Ascending aorta (tissue), 2 donors: ENCODE measurements at regions not wholly inside any gene's neighbourhood (a gene's known extent, or its start where the extent isn't known, plus 50 kb on each side); places are given as distances from the start of the nearest gene placed in this dataset.

Experiments used
- DNase-seq, 2 donors: peaks; one replicate each; pipeline ENCODE4 v3.0.0-alpha.2; 2019; ENCODE audit warnings: low spot score in 2 of 2
- H3K27ac ChIP-seq, 2 donors: fragments of 200-600 bp; sonication (generic); one replicate each; pipeline ENCODE4 v1.5.1; 2016 to 2017; ENCODE audit warnings: mild to moderate bottlenecking in 1 of 2
- H3K27me3 ChIP-seq: fragments of 200-600 bp; sonication (generic); one replicate; pipeline ENCODE4 v1.5.1; 2017
- H3K36me3 ChIP-seq, 2 donors: fragments of 200-600 bp; sonication (generic); one replicate each; pipeline ENCODE4 v1.5.1; 2016
- H3K4me1 ChIP-seq, 2 donors: fragments of 200-600 bp; sonication (generic); one replicate each; pipeline ENCODE4 v1.5.1; 2016 to 2017; ENCODE audit warnings: mild to moderate bottlenecking in 1 of 2
- H3K4me3 ChIP-seq, 2 donors: fragments of 200-600 bp; sonication (generic); one replicate each; pipeline ENCODE4 v1.5.1; 2016 to 2017; ENCODE audit warnings: mild to moderate bottlenecking in 1 of 2
- H3K9me3 ChIP-seq, 2 donors: fragments of 200-600 bp; sonication (generic); one replicate each; pipeline ENCODE4 v1.5.1; 2016
- CTCF ChIP-seq, 3 experiments: fragments of 200-600 bp in 2 of 3; fragments of 450-650 bp in 1 of 3; sonication (generic) in 2 of 3; IDR thresholded peaks; one replicate each; pipeline ENCODE4 v1.5.1; 2016 to 2019; ENCODE audit warnings: antibody characterized with exemption in 3 of 3, mild to moderate bottlenecking in 1 of 3, moderate library complexity in 1 of 3
- intact Hi-C: fragments of 100-400 bp; cut with DNase I; formaldehyde crosslinking; loops from one replicate; pipeline ENCODE4 v1.15.1; 2023

GRCh38 chr2:7191932-7192331, 274.7 kb downstream of the RNF144A start:
- no peaks in the 10 kb centered on the region for H3K4me1 ChIP-seq
- intact Hi-C loops = no loop called here
- TF ChIP-seq CTCF (IDR thresholded peaks at IDR 0.05) = no peak
- H3K36me3 ChIP-seq = no peaks in the 10 kb centered on the region
- no peak for DNase-seq
- H3K9me3 ChIP-seq = no peaks in the 10 kb centered on the region
- no peak overlapping the region for H3K4me3 ChIP-seq
- no peaks in the 10 kb centered on the region for H3K27me3 ChIP-seq
- no peak overlapping the region for H3K27ac ChIP-seq

GRCh38 chr2:7193457-7193856, 276.2 kb downstream of the RNF144A start:
- H3K9me3 ChIP-seq = no peaks in the 10 kb centered on the region
- no peak overlapping the region for H3K4me3 ChIP-seq
- intact Hi-C loops = no loop called here
- no peak overlapping the region for H3K27ac ChIP-seq
- no peaks in the 10 kb centered on the region for H3K4me1 ChIP-seq
- DNase-seq = no peak
- H3K36me3 ChIP-seq = no peaks in the 10 kb centered on the region
- TF ChIP-seq CTCF (IDR thresholded peaks at IDR 0.05) = no peak
- no peaks in the 10 kb centered on the region for H3K27me3 ChIP-seq

- H3K4me1 ChIP-seq = no peaks in the 10 kb centered on the region
- TF ChIP-seq CTCF (IDR thresholded peaks at IDR 0.05) = no peak
- intact Hi-C loops = no loop called here
These were observed 277.7 kb downstream of the RNF144A start for GRCh38 chr2:7194950-7195349.

GRCh38 chr2:7196883-7197282, 279.7 kb downstream of the RNF144A start:
- Histone ChIP-seq H3K36me3 (no peaks in the 10 kb centered on the region), H3K4me1 (no peaks in the 10 kb centered on the region), H3K4me3 (no peak overlapping the region), H3K27ac (no peak overlapping the region), H3K9me3 (no peaks in the 10 kb centered on the region), H3K27me3 (no peaks in the 10 kb centered on the region)
- DNase-seq = no peak
- no peak for TF ChIP-seq CTCF (IDR thresholded peaks at IDR 0.05)
- intact Hi-C loops = no loop called here

More at GRCh38 chr2:7194950-7195349, 277.7 kb downstream of the RNF144A start:
- Histone ChIP-seq H3K4me3 (no peak overlapping the region), H3K36me3 (no peaks in the 10 kb centered on the region), H3K9me3 (no peaks in the 10 kb centered on the region), H3K27ac (no peak overlapping the region), H3K27me3 (no peaks in the 10 kb centered on the region)
- DNase-seq = no peak

GRCh38 chr2:7201851-7202250, 284.6 kb downstream of the RNF144A start:
- intact Hi-C loops = loop anchor here (5.0 kb wide), 2 partner anchors 1485 to 1560 kb away; no protein-coding TSS in a partner anchor
- DNase-seq = no peak
- no peak overlapping the region for H3K27ac ChIP-seq
- no peaks in the 10 kb centered on the region for H3K4me1 ChIP-seq
- H3K4me3 ChIP-seq = no peak overlapping the region
- no peaks in the 10 kb centered on the region for H3K9me3 ChIP-seq
- no peak for TF ChIP-seq CTCF (IDR thresholded peaks at IDR 0.05)
- H3K36me3 ChIP-seq = no peaks in the 10 kb centered on the region
- H3K27me3 ChIP-seq = no peaks in the 10 kb centered on the region

- TF ChIP-seq CTCF (IDR thresholded peaks at IDR 0.05) = peak; percentile 60 to 89 (median 85)
- intact Hi-C loops = loop anchor here (5.0 kb wide), 2 partner anchors 1484 to 1559 kb away; no protein-coding TSS in a partner anchor
- no peak for DNase-seq
These were observed 285.9 kb downstream of the RNF144A start for GRCh38 chr2:7203056-7203467.

More at GRCh38 chr2:7203056-7203467, 285.9 kb downstream of the RNF144A start:
- Histone ChIP-seq H3K36me3 (no peaks in the 10 kb centered on the region), H3K27ac (no peak overlapping the region), H3K4me3 (no peak overlapping the region), H3K27me3 (no peaks in the 10 kb centered on the region), H3K9me3 (no peaks in the 10 kb centered on the region), H3K4me1 (no peaks in the 10 kb centered on the region)
